Stomach (tissue), 4 donors: ENCODE measurements at regions not wholly inside any gene's neighbourhood (a gene's known extent, or its start where the extent isn't known, plus 50 kb on each side); places are given as distances from the start of the nearest gene placed in this dataset.

Experiments
- EP300 ChIP-seq: sonication (generic); formaldehyde crosslinking; IDR thresholded peaks from one replicate; pipeline ENCODE4 v1.6.1; 2017; ENCODE audit warnings: antibody characterized with exemption
- POLR2A ChIP-seq, 4 donors: fragments of 450-650 bp; IDR thresholded peaks; one replicate each; pipeline ENCODE4 v1.6.1; 2016; ENCODE audit warnings: antibody characterized with exemption in 4 of 4, control low read depth in 2 of 4, mild to moderate bottlenecking in 1 of 4, moderate library complexity in 1 of 4
- POLR2AphosphoS5 ChIP-seq, 3 donors: sonication (generic); formaldehyde crosslinking; IDR thresholded peaks; one replicate each; pipeline ENCODE4 v1.6.1; 2016; ENCODE audit warnings: antibody characterized with exemption in 3 of 3
- TF ChIP-seq, protein P1 (sequence below), 7 experiments: fragments of 450-650 bp in 4 of 7; fragments of 200-600 bp in 3 of 7; sonication (generic) in 3 of 7; IDR thresholded peaks; one replicate each; pipeline ENCODE4 v1.5.1; 2016 to 2019; ENCODE audit warnings: antibody characterized with exemption in 7 of 7, control low read depth in 2 of 7, mild to moderate bottlenecking in 1 of 7

DNA sequence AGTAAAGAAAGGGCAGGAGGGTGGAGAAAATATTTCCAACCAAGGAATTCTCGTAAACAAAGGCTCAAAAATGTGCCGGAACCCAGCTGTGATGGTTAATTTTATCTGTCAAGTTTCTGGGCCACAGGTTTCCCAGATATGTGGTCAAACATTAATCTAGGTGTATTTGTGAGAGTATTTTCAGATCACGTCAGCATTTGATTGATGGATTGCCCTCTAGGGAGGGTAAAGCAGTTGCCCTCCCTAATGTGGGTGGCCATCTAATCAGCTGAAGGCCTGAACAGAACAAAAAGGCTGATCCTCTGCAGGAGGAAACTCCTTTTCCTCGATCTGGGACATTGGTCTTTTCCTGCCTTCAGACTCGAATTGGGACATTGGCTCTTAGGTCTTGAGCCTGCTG is 298.7 kb upstream of the TCF21 start:
- no peak for TF ChIP-seq POLR2A (IDR thresholded peaks at IDR 0.05)
- TF ChIP-seq, protein P1, sequence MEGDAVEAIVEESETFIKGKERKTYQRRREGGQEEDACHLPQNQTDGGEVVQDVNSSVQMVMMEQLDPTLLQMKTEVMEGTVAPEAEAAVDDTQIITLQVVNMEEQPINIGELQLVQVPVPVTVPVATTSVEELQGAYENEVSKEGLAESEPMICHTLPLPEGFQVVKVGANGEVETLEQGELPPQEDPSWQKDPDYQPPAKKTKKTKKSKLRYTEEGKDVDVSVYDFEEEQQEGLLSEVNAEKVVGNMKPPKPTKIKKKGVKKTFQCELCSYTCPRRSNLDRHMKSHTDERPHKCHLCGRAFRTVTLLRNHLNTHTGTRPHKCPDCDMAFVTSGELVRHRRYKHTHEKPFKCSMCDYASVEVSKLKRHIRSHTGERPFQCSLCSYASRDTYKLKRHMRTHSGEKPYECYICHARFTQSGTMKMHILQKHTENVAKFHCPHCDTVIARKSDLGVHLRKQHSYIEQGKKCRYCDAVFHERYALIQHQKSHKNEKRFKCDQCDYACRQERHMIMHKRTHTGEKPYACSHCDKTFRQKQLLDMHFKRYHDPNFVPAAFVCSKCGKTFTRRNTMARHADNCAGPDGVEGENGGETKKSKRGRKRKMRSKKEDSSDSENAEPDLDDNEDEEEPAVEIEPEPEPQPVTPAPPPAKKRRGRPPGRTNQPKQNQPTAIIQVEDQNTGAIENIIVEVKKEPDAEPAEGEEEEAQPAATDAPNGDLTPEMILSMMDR (IDR thresholded peaks at IDR 0.05), result no peak
- TF ChIP-seq POLR2AphosphoS5 (IDR thresholded peaks at IDR 0.05), result no peak
- no peak for TF ChIP-seq EP300
